Endodermal cell (in vitro differentiated cells): ENCODE measurements at regions not wholly inside any gene's neighbourhood (a gene's known extent, or its start where the extent isn't known, plus 50 kb on each side); places are given as distances from the start of the nearest gene placed in this dataset.

ENCODE experiments used
- DNase-seq: peaks from one replicate; pipeline ENCODE4 v3.0.0-alpha.2; 2017
- H3K27ac ChIP-seq: 2 replicates; pipeline ENCODE4 v1.5.1; 2013; ENCODE audit warnings: mild to moderate bottlenecking, low read depth, low read length, moderate library complexity
- H3K27me3 ChIP-seq: 2 replicates; pipeline ENCODE4 v1.6.1; 2013; ENCODE audit warnings: mild to moderate bottlenecking, low read length, moderate library complexity; ENCODE audit not compliant: insufficient read depth, control insufficient read depth, poor library complexity, severe bottlenecking
- H3K36me3 ChIP-seq: 2 replicates; pipeline ENCODE4 v1.7.0; 2013; ENCODE audit warnings: mild to moderate bottlenecking, low read length, moderate library complexity; ENCODE audit not compliant: control insufficient read depth, insufficient read depth
- H3K4me1 ChIP-seq: one replicate; pipeline ENCODE4 v1.7.0; 2013; ENCODE audit warnings: low read length; ENCODE audit not compliant: control insufficient read depth, insufficient read depth
- H3K4me3 ChIP-seq: 2 replicates; pipeline ENCODE4 v1.5.1; 2013; ENCODE audit warnings: mild to moderate bottlenecking, low read length, moderate library complexity
- H3K9ac ChIP-seq: 2 replicates; pipeline ENCODE4 v1.6.1; 2013; ENCODE audit warnings: mild to moderate bottlenecking, low read length, moderate library complexity; ENCODE audit not compliant: poor library complexity, severe bottlenecking; ENCODE audit errors: extremely low read depth
- H3K9me3 ChIP-seq: 2 replicates; pipeline ENCODE4 v1.6.1; 2013; ENCODE audit warnings: mild to moderate bottlenecking, low read length, moderate library complexity; ENCODE audit not compliant: control insufficient read depth
- H3K27ac Mint-ChIP-seq: 2 replicates; pipeline ENCODE4 v1.8.0; 2020; ENCODE audit warnings: mixed read lengths
- H3K27me3 Mint-ChIP-seq: 2 replicates; pipeline ENCODE4 v1.8.0; 2021; ENCODE audit warnings: mild to moderate bottlenecking, mixed read lengths; ENCODE audit not compliant: insufficient read depth
- H3K36me3 Mint-ChIP-seq: 2 replicates; pipeline ENCODE4 v1.8.0; 2020; ENCODE audit warnings: low read depth, mixed read lengths
- H3K4me1 Mint-ChIP-seq: 2 replicates; pipeline ENCODE4 v1.8.0; 2020; ENCODE audit warnings: mixed read lengths
- H3K4me3 Mint-ChIP-seq: 2 replicates; pipeline ENCODE4 v1.8.0; 2020; ENCODE audit warnings: mild to moderate bottlenecking, moderate library complexity, mixed read lengths
- H3K9me3 Mint-ChIP-seq: 2 replicates; pipeline ENCODE4 v1.8.0; 2020; ENCODE audit warnings: mild to moderate bottlenecking, mixed read lengths
- WGBS, 2 experiments: methylation state at CpG; one replicate each; pipeline versions ENCODE4 v1.1.5 to v1.1.7; 2013; ENCODE audit warnings: missing lambda C conversion rate in 2 of 2, mixed read lengths in 1 of 2; ENCODE audit not compliant: insufficient coverage in 1 of 2, insufficient read length in 1 of 2; 5-methylcytosine and 5-hydroxymethylcytosine counted together
- TF ChIP-seq, protein P1 (sequence below): fragments of 200-600 bp; sonication (generic); conservative IDR thresholded peaks from 2 replicates; pipeline ENCODE4 v1.5.0; 2021; ENCODE audit warnings: antibody characterized with exemption, mild to moderate bottlenecking

DNA sequence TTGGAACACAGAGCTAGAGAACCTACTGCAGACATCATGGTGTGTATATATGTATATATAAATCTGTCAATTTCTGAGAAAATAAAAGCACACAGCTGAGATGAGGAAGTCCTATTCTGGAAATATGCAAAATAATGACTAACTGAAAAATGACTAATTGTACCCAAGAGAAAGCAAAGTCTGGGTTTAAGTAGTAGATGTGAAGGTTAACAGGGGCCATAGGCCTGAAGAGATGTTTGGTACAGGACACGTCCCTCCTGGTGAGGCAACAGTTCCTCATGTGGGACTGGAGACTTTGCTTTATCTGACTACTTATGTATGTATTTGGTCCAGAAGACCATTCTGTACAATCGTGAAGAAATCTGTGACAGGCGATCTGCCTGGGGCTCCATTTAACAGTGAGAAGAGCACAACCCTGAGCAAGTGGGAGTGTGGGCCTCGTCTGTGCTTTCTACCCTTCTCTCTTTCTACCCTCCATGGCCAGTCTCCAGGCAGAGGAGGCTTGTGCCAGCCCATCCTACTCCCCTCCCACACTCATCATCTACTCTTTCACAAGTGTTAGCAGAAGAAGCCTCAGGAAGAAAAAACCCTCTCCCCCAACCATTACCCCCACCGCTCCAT lies 67.5 kb downstream of the SLC41A2 start:
- DNase-seq = no peak
- H3K27me3 Mint-ChIP-seq = no peaks in the 10 kb centered on the region
- Histone ChIP-seq H3K36me3 (no peaks in the 10 kb centered on the region), H3K4me1 (no peaks in the 10 kb centered on the region), H3K9me3 (no peaks in the 10 kb centered on the region), H3K9ac (no peak overlapping the region), H3K27ac (no peak overlapping the region), H3K27me3 (no peaks in the 10 kb centered on the region), H3K4me3 (no peak overlapping the region)
- H3K27ac Mint-ChIP-seq = no peak overlapping the region
- WGBS, 2 experiments = 91 to 97% methylated on average over 3 to 5 of the region's 5 CpGs
- TF ChIP-seq, protein P1, sequence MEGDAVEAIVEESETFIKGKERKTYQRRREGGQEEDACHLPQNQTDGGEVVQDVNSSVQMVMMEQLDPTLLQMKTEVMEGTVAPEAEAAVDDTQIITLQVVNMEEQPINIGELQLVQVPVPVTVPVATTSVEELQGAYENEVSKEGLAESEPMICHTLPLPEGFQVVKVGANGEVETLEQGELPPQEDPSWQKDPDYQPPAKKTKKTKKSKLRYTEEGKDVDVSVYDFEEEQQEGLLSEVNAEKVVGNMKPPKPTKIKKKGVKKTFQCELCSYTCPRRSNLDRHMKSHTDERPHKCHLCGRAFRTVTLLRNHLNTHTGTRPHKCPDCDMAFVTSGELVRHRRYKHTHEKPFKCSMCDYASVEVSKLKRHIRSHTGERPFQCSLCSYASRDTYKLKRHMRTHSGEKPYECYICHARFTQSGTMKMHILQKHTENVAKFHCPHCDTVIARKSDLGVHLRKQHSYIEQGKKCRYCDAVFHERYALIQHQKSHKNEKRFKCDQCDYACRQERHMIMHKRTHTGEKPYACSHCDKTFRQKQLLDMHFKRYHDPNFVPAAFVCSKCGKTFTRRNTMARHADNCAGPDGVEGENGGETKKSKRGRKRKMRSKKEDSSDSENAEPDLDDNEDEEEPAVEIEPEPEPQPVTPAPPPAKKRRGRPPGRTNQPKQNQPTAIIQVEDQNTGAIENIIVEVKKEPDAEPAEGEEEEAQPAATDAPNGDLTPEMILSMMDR = no peak
- H3K9me3 Mint-ChIP-seq = no peaks in the 10 kb centered on the region
- peaks cover 2% of the 10 kb centered on the region for H3K4me1 Mint-ChIP-seq
- no peak overlapping the region for H3K4me3 Mint-ChIP-seq
- H3K36me3 Mint-ChIP-seq = no peaks in the 10 kb centered on the region

DNA sequence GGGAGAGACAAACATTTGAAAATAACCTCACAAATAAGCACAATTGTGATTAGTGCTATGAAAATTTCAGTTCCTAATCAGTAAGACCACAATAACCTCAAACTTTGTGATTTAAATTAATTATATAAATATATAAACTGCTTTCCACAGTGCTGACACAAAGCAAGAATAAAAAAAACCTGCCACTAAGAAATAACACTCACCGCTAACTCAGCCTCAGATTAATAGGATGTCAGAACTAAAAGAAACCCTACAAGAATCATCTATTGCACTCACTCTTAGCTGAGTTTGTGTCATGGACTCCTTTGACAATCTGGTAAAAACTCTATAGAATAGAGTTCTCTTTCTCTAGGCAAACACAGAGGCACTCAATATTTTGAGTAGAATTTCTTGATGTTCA lies 68.4 kb downstream of the SLC41A2 start:
- no peaks in the 10 kb centered on the region for H3K4me1 ChIP-seq
- H3K9me3 ChIP-seq = peaks cover 2% of the 10 kb centered on the region
- Mint-ChIP-seq H3K36me3 (no peaks in the 10 kb centered on the region), H3K4me3 (no peak overlapping the region), H3K27me3 (no peaks in the 10 kb centered on the region), H3K4me1 (peaks cover 2% of the 10 kb centered on the region), H3K27ac (no peak overlapping the region), H3K9me3 (peaks cover under 1% of the 10 kb centered on the region)
- H3K27me3 ChIP-seq = no peaks in the 10 kb centered on the region
- no peak overlapping the region for H3K27ac ChIP-seq
- TF ChIP-seq, protein P1 = no peak
- H3K9ac ChIP-seq = no peak overlapping the region
- H3K4me3 ChIP-seq = no peak overlapping the region
- no peak for DNase-seq
- H3K36me3 ChIP-seq = no peaks in the 10 kb centered on the region
- WGBS, 2 experiments = 93% methylated on average over 1 of the region's 1 CpG; no CpG with 5 or more reads in 1 of the 2 experiments

DNA sequence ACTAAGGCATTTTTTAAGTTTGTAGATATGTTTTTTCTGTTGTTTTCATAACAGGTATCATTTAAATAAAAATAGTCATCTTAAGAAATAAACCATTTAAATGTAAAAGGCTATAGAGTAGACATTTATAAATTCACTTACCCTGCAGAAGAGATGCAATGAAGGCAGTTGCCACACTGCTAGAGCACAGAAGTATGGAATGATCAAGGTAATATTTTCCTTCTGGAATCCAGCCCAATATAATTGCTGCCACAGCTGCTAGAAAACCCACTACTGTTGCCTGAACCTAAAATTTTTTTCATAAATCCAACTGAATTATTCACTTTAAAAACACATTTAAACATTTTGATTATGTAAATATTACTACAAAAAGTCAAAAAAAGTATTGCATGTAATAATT lies 69.2 kb downstream of the SLC41A2 start:
- Histone ChIP-seq H3K27me3 (no peaks in the 10 kb centered on the region), H3K27ac (no peak overlapping the region), H3K4me1 (no peaks in the 10 kb centered on the region), H3K9ac (no peak overlapping the region), H3K9me3 (peaks cover 11% of the 10 kb centered on the region), H3K36me3 (no peaks in the 10 kb centered on the region), H3K4me3 (no peak overlapping the region)
- DNase-seq = no peak
- Mint-ChIP-seq H3K27me3 (no peaks in the 10 kb centered on the region), H3K4me1 (peaks cover 2% of the 10 kb centered on the region), H3K9me3 (peaks cover 9% of the 10 kb centered on the region), H3K4me3 (no peak overlapping the region), H3K27ac (no peak overlapping the region), H3K36me3 (no peaks in the 10 kb centered on the region)
- TF ChIP-seq, protein P1 = no peak
